ENCODE measurements at regions not wholly inside any gene's neighbourhood (a gene's known extent, or its start where the extent isn't known, plus 50 kb on each side); places are given as distances from the start of the nearest gene placed in this dataset.

DNA sequence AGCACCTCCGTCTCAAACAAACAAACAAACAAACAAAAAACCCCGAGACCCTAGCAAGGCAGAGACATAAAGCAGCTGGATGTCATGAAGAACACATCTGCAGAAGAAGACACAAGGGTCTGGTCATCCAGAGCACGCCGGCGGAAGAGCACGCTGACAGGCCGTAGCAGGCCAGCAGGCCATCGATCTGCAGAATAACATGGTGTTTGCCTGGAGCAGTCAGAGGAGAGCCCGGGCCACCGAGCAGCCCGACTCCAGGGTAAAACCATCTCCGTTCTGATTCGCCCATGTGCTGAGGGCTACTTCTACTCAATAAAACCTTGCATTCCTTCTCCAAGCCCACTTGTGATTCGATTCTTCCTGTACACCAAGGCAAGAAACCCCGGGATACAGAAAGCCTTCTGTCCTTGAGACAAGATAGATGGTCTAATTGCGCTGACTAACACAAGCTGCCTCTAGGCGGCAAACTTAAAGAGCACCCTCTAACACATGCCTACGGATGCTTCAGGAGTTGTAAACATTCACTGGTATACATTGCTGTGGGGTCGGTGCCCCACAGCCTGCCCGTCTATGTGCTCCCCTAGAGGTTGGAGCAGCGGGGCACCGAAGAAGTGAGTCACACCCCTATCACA lies 549.8 kb upstream of the NRXN1 start:
- ATAC-seq (no peak), DNase-seq (no peak)
- Histone ChIP-seq H3K27ac (no peak overlapping the region), H3K27me3 (no peaks in the 10 kb centered on the region), H3K4me1 (no peaks in the 10 kb centered on the region), H3K36me3 (no peaks in the 10 kb centered on the region), H3K9me3 (no peaks in the 10 kb centered on the region), H3K4me3 (no peak overlapping the region)
- in situ Hi-C loops (cut with MboI; ENCODE audit: low sequenced_read_pairs in 4 of 4): no loop called here
- TF ChIP-seq POLR2A (IDR thresholded peaks at IDR 0.05) (no peak), CTCF (IDR thresholded peaks at IDR 0.05 in 4 of 5, conservative IDR thresholded peaks at IDR 0.05 in 1 of 5) (no peak)
- intact Hi-C loops (cut with DNase I; ENCODE audit: low total_unique reads): no loop called here

DNA sequence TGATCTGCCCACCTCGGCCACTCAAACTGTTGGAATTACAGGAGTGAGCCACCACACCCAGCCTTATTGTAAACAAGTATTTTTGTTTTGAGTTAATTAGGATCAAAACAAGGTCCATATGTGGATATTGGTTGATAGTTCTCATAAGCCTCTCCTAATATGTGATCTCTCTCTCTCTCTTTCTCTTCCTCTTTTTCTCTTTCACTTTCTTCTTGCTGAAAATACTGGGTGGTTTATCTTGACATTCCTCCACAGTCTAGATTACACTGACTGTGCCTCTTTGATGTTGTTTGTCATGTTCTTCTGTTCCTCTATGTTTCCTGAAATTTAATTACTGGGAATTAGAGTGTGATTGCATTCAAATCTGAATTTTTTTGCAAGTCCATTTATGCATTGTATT lies 547.5 kb upstream of the NRXN1 start:
- DNase-seq (no peak), ATAC-seq (no peak)
- H3K9me3 ChIP-seq: no peaks in the 10 kb centered on the region
- H3K27ac ChIP-seq: no peak overlapping the region
- H3K4me3 ChIP-seq: no peak overlapping the region
- TF ChIP-seq POLR2A (IDR thresholded peaks at IDR 0.05) (no peak), CTCF (IDR thresholded peaks at IDR 0.05 in 4 of 5, conservative IDR thresholded peaks at IDR 0.05 in 1 of 5) (no peak)
- intact Hi-C loops (cut with DNase I; ENCODE audit: low total_unique reads) (no loop called here), in situ Hi-C loops (cut with MboI; ENCODE audit: low sequenced_read_pairs in 4 of 4) (no loop called here)
- no peaks in the 10 kb centered on the region for H3K27me3 ChIP-seq
- H3K36me3 ChIP-seq: no peaks in the 10 kb centered on the region
- H3K4me1 ChIP-seq: no peaks in the 10 kb centered on the region

DNA sequence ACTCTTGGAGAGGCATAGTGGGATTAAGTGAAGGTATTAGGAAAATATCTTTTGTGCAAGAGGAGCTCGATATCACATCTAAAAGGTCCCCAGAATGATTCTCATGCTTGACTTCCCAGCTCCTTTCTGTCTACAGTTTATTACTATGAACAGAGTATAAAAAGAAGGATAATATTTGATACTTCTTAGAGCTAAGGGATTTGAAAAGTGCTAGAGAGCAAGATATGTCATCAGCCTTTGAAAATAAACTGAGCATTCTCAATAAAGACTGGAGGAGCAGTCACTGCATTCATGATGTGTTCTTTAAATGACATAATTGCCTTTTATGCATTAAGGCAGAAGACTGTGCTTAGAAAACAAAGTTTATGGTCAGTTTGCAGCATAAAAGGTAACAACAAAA lies 543.2 kb upstream of the NRXN1 start:
- TF ChIP-seq CTCF (IDR thresholded peaks at IDR 0.05 in 4 of 5, conservative IDR thresholded peaks at IDR 0.05 in 1 of 5) (no peak), POLR2A (IDR thresholded peaks at IDR 0.05) (no peak)
- Histone ChIP-seq H3K9me3 (no peaks in the 10 kb centered on the region), H3K4me3 (no peak overlapping the region), H3K27me3 (no peaks in the 10 kb centered on the region), H3K27ac (no peak overlapping the region), H3K36me3 (no peaks in the 10 kb centered on the region), H3K4me1 (no peaks in the 10 kb centered on the region)
- in situ Hi-C loops (cut with MboI; ENCODE audit: low sequenced_read_pairs in 4 of 4): no loop called here
- no peak for DNase-seq
- intact Hi-C loops (cut with DNase I; ENCODE audit: low total_unique reads): no loop called here
- ATAC-seq: no peak

GRCh38 chr2:51559026-51559425 lies 527.1 kb upstream of the NRXN1 start:
- Histone ChIP-seq H3K27ac (no peak overlapping the region), H3K36me3 (no peaks in the 10 kb centered on the region), H3K27me3 (no peaks in the 10 kb centered on the region), H3K4me1 (no peaks in the 10 kb centered on the region), H3K4me3 (no peak overlapping the region), H3K9me3 (no peaks in the 10 kb centered on the region)
- DNase-seq: no peak
- intact Hi-C loops (cut with DNase I; ENCODE audit: low total_unique reads) (no loop called here), in situ Hi-C loops (cut with MboI; ENCODE audit: low sequenced_read_pairs in 4 of 4) (no loop called here)
- ATAC-seq: no peak
- no peak for TF ChIP-seq CTCF (IDR thresholded peaks at IDR 0.05 in 4 of 5, conservative IDR thresholded peaks at IDR 0.05 in 1 of 5)

DNA sequence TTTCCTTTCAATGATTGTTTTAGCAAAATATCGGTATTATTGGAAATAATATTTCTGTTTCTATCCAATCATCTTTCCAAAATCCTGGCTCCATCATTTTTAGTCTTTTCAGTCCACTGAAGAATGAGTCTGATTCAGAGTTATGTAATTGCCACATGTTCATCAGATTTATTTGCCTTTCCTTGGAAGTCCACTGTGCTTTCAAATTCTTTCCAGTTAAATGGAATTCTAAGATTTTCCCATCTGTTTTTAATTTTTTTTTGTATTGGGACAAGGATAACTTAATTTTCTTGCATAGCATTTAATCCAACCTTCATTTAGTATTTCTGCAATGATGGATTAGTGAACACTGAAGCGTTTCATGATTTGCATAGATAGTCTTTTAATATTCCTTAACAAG lies 521.5 kb upstream of the NRXN1 start:
- no peaks in the 10 kb centered on the region for H3K36me3 ChIP-seq
- ATAC-seq: no peak
- DNase-seq: no peak
- H3K27ac ChIP-seq: no peak overlapping the region
- in situ Hi-C loops (cut with MboI; ENCODE audit: low sequenced_read_pairs in 4 of 4): no loop called here
- H3K9me3 ChIP-seq: no peaks in the 10 kb centered on the region
- H3K4me1 ChIP-seq: no peaks in the 10 kb centered on the region
- TF ChIP-seq CTCF (IDR thresholded peaks at IDR 0.05 in 4 of 5, conservative IDR thresholded peaks at IDR 0.05 in 1 of 5) (no peak), POLR2A (IDR thresholded peaks at IDR 0.05) (no peak)
- no peaks in the 10 kb centered on the region for H3K27me3 ChIP-seq
- H3K4me3 ChIP-seq: no peak overlapping the region
- intact Hi-C loops (cut with DNase I; ENCODE audit: low total_unique reads): no loop called here

Measured in gastrocnemius medialis (tissue), 4 donors.